ENCODE measurements at regions not wholly inside any gene's neighbourhood (a gene's known extent, or its start where the extent isn't known, plus 50 kb on each side); places are given as distances from the start of the nearest gene placed in this dataset.
"Not testable (repeated sequence)": the region's sequence is repeated elsewhere in the genome, so short reads cannot be mapped to it uniquely, and the experiment has no call there.

- no peak for DNase-seq
- ATAC-seq = no peak
- Histone ChIP-seq H3K4me3 (no peak overlapping the region), H3K4me1 (ENCODE audit: low read depth) (no peaks in the 10 kb centered on the region), H3K9me3 (peaks cover 62% of the 10 kb centered on the region), H3K36me3 (ENCODE audit: low read depth) (no peaks in the 10 kb centered on the region)
- no peak for TF ChIP-seq CTCF (IDR thresholded peaks at IDR 0.05)
- intact Hi-C loops (cut with DNase I, micrococcal nuclease) = no loop called here
Observed at GRCh38 chr16:60150907-60151306, 1416.8 kb upstream of the GOT2 start.

- DNase-seq (no peak), ATAC-seq (no peak)
- no peaks in the 10 kb centered on the region for H3K4me1 ChIP-seq (ENCODE audit: low read depth)
- intact Hi-C loops (cut with DNase I, micrococcal nuclease) = no loop called here
- H3K36me3 ChIP-seq (ENCODE audit: low read depth) = no peaks in the 10 kb centered on the region
- no peak for TF ChIP-seq CTCF (IDR thresholded peaks at IDR 0.05)
- H3K4me3 ChIP-seq = no peak overlapping the region
- H3K9me3 ChIP-seq = peaks cover 59% of the 10 kb centered on the region
Observed at GRCh38 chr16:60143348-60143705, 1409.2 kb upstream of the GOT2 start.

GRCh38 chr16:60142619-60143347 lies 1408.7 kb upstream of the GOT2 start:
- intact Hi-C loops (cut with DNase I, micrococcal nuclease) = no loop called here
- peaks cover 60% of the 10 kb centered on the region for H3K9me3 ChIP-seq
- ATAC-seq (no peak), DNase-seq (no peak)
- H3K36me3 ChIP-seq (ENCODE audit: low read depth) = no peaks in the 10 kb centered on the region
- TF ChIP-seq CTCF (IDR thresholded peaks at IDR 0.05) = no peak
- no peak overlapping the region for H3K4me3 ChIP-seq
- H3K4me1 ChIP-seq (ENCODE audit: low read depth) = no peaks in the 10 kb centered on the region

- TF ChIP-seq CTCF (IDR thresholded peaks at IDR 0.05) = no peak
- H3K4me1 ChIP-seq (ENCODE audit: low read depth) = no peaks in the 10 kb centered on the region
- no peak for ATAC-seq
- no peak for DNase-seq
- H3K9me3 ChIP-seq = peaks cover 49% of the 10 kb centered on the region
- H3K4me3 ChIP-seq = no peak overlapping the region
- no peaks in the 10 kb centered on the region for H3K36me3 ChIP-seq (ENCODE audit: low read depth)
- intact Hi-C loops (cut with DNase I, micrococcal nuclease) = no loop called here
Observed at GRCh38 chr16:60137891-60138290, 1403.8 kb upstream of the GOT2 start.

GRCh38 chr16:60127196-60127595 lies 1393.1 kb upstream of the GOT2 start:
- no peak for DNase-seq
- Histone ChIP-seq H3K4me3 (no peak overlapping the region), H3K4me1 (ENCODE audit: low read depth) (no peaks in the 10 kb centered on the region), H3K9me3 (peaks cover 36% of the 10 kb centered on the region), H3K36me3 (ENCODE audit: low read depth) (no peaks in the 10 kb centered on the region)
- intact Hi-C loops (cut with DNase I, micrococcal nuclease) = no loop called here
- TF ChIP-seq CTCF (IDR thresholded peaks at IDR 0.05) = no peak
- ATAC-seq = no peak

GRCh38 chr16:60126115-60126514 lies 1392.0 kb upstream of the GOT2 start:
- ATAC-seq; H3K4me1 ChIP-seq (ENCODE audit: low read depth); DNase-seq; intact Hi-C loops (cut with DNase I, micrococcal nuclease); H3K36me3 ChIP-seq (ENCODE audit: low read depth); H3K4me3 ChIP-seq: not testable (repeated sequence)
- peaks cover 28% of the 10 kb centered on the region for H3K9me3 ChIP-seq

All from mucosa of descending colon (tissue), 3 donors.